Loucy (cell line): ENCODE measurements at regions not wholly inside any gene's neighbourhood (a gene's known extent, or its start where the extent isn't known, plus 50 kb on each side); places are given as distances from the start of the nearest gene placed in this dataset.

Experiments used
- CTCF ChIP-seq: fragments of 200-600 bp; sonication (generic); conservative IDR thresholded peaks from 2 replicates; pipeline ENCODE4 v1.5.1; 2014; ENCODE audit warnings: mild to moderate bottlenecking, antibody characterized with exemption, low read length
- EZH2phosphoT487 ChIP-seq: fragments of 200-600 bp; IDR thresholded peaks from 2 replicates; pipeline ENCODE4 v1.6.1; 2018; ENCODE audit warnings: antibody characterized with exemption, mild to moderate bottlenecking, moderate library complexity, borderline replicate concordance

- TF ChIP-seq CTCF (no peak), EZH2phosphoT487 (no peak)
These were observed 145.3 kb upstream of the SLC35G4 start for GRCh38 chr18:11464129-11464528.
